ENCODE measurements at regions not wholly inside any gene's neighbourhood (a gene's known extent, or its start where the extent isn't known, plus 50 kb on each side); places are given as distances from the start of the nearest gene placed in this dataset.

DNA sequence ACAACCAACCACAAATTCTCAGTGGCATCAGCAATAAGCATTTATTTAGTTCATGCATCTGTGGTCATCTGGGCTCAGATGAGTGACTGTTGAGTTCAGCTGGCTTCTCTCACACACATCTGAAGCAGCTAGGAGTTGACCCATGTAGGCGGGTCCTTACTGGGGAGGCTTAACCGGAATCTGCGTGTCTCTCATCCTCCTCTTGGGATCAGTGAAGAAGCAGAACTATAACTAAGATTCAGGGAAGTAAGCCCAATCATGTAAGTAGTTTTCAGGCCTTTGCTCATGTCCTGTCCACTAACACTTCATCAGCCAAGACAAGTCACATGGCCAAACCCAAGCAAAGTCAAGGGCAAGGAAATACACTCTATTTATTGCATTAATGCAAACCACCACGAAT lies 236.2 kb downstream of the C11orf87 start:
- Histone ChIP-seq H3K27ac (no peak overlapping the region), H3K36me3 (no peaks in the 10 kb centered on the region), H3K27me3 (replicated peaks; ENCODE audit: insufficient read depth) (no peaks in the 10 kb centered on the region), H3K4me3 (no peak overlapping the region), H3K4me1 (replicated peaks) (no peaks in the 10 kb centered on the region), H3K9me3 (no peaks in the 10 kb centered on the region)
- 87% methylated on average over 4 of the region's 4 CpGs for WGBS
- no peak for DNase-seq (ENCODE audit: low spot score)
- intact Hi-C loops (cut with DNase I) = no loop called here
- TF ChIP-seq POLR2A (IDR thresholded peaks at IDR 0.05) = no peak
- no peak for TF ChIP-seq POLR2AphosphoS5 (IDR thresholded peaks at IDR 0.05)
- TF ChIP-seq, protein P1, sequence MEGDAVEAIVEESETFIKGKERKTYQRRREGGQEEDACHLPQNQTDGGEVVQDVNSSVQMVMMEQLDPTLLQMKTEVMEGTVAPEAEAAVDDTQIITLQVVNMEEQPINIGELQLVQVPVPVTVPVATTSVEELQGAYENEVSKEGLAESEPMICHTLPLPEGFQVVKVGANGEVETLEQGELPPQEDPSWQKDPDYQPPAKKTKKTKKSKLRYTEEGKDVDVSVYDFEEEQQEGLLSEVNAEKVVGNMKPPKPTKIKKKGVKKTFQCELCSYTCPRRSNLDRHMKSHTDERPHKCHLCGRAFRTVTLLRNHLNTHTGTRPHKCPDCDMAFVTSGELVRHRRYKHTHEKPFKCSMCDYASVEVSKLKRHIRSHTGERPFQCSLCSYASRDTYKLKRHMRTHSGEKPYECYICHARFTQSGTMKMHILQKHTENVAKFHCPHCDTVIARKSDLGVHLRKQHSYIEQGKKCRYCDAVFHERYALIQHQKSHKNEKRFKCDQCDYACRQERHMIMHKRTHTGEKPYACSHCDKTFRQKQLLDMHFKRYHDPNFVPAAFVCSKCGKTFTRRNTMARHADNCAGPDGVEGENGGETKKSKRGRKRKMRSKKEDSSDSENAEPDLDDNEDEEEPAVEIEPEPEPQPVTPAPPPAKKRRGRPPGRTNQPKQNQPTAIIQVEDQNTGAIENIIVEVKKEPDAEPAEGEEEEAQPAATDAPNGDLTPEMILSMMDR (IDR thresholded peaks at IDR 0.05) = no peak

DNA sequence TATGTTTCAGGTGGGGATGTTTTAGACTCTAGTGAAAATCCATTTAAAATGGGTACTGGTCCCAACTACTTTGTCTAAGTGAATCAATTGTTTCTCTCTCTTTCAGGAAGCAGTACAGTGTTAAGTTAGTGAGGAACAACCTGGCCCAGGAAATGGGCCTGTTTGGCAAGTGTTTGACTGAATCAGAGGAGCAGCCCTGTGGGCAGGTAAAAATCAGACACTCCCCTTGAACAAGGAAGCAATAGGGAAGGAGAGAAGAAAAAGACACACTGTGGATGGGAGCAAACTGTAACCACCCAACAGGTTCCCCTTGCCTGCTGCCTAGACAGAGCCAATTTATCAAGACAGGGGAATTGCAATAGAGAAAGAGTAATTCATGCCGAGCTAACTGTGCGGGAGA lies 245.7 kb downstream of the C11orf87 start:
- Histone ChIP-seq H3K27me3 (replicated peaks; ENCODE audit: insufficient read depth) (no peaks in the 10 kb centered on the region), H3K4me3 (no peak overlapping the region), H3K36me3 (no peaks in the 10 kb centered on the region), H3K27ac (no peak overlapping the region), H3K4me1 (replicated peaks) (no peaks in the 10 kb centered on the region), H3K9me3 (no peaks in the 10 kb centered on the region)
- intact Hi-C loops (cut with DNase I) = no loop called here
- 96% methylated on average over 2 of the region's 2 CpGs for WGBS
- DNase-seq (ENCODE audit: low spot score) = no peak
- TF ChIP-seq, protein P1 (IDR thresholded peaks at IDR 0.05) = no peak
- TF ChIP-seq POLR2A (IDR thresholded peaks at IDR 0.05) (no peak), POLR2AphosphoS5 (IDR thresholded peaks at IDR 0.05) (no peak)

DNA sequence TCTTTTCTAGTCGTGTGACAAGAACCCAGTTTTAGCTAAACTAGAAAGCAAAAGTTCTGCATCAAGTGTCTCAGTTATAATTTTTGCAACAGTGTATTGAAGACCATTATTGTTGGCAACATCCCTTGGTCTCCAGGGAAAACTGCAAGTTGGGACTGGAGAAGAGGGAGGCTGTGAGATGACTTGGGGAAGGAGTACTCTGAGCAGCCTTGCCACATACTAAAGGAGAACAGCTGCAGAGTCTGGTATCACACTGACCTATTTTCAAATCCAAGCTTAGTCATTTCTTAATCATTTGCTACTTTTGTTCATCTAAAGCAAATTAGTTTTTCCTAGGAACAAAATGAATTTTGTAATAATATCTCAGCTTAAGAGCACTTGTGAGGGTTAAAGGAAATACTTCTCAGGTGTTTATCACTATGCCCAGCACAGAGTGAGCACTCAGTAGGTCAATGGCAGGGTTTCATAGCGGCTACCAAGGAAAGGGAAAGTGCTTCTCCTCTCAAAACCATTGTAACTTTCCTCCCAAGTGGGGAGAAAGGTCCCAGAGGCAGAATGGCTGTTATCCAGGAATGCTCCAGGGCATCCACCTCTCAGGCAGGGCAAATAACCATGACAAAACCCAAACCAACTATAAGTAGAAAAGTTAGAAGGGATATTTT lies 247.1 kb downstream of the C11orf87 start:
- DNase-seq (ENCODE audit: low spot score) = no peak
- no peak overlapping the region for H3K27ac ChIP-seq
- no peaks in the 10 kb centered on the region for H3K9me3 ChIP-seq
- TF ChIP-seq POLR2AphosphoS5 (IDR thresholded peaks at IDR 0.05) (no peak), POLR2A (IDR thresholded peaks at IDR 0.05) (no peak)
- TF ChIP-seq, protein P1 (IDR thresholded peaks at IDR 0.05) = no peak
- no peaks in the 10 kb centered on the region for H3K36me3 ChIP-seq
- H3K27me3 ChIP-seq (replicated peaks; ENCODE audit: insufficient read depth) = no peaks in the 10 kb centered on the region
- no peaks in the 10 kb centered on the region for H3K4me1 ChIP-seq (replicated peaks)
- WGBS = 49% methylated on average over 2 of the region's 2 CpGs
- H3K4me3 ChIP-seq = no peak overlapping the region
- intact Hi-C loops (cut with DNase I) = no loop called here

DNA sequence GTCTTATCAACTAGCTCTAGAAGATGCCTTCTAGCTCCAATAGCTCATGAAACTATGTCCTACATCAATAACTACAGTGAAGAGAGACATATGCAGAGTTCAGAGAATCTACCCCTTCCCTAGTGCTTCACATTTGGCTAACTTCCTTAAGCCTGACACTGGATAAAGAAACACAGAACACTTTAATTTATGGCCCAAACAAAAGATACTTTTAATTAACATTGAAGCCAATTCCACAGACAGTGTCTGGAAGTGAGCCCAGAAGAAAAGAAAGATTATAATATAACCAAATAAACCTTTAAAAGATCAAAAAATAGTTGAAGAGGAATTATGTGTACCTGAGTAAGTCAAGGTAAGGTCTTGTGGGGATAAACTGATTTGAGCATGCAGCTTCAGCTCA lies 255.2 kb downstream of the C11orf87 start:
- no peaks in the 10 kb centered on the region for H3K9me3 ChIP-seq
- no peak overlapping the region for H3K4me3 ChIP-seq
- no peak for DNase-seq (ENCODE audit: low spot score)
- intact Hi-C loops (cut with DNase I) = no loop called here
- H3K36me3 ChIP-seq = no peaks in the 10 kb centered on the region
- TF ChIP-seq, protein P1 (IDR thresholded peaks at IDR 0.05) = no peak
- no peak for TF ChIP-seq POLR2AphosphoS5 (IDR thresholded peaks at IDR 0.05)
- no peak for TF ChIP-seq POLR2A (IDR thresholded peaks at IDR 0.05)
- H3K27ac ChIP-seq = no peak overlapping the region
- no peaks in the 10 kb centered on the region for H3K27me3 ChIP-seq (replicated peaks; ENCODE audit: insufficient read depth)
- no peaks in the 10 kb centered on the region for H3K4me1 ChIP-seq (replicated peaks)

DNA sequence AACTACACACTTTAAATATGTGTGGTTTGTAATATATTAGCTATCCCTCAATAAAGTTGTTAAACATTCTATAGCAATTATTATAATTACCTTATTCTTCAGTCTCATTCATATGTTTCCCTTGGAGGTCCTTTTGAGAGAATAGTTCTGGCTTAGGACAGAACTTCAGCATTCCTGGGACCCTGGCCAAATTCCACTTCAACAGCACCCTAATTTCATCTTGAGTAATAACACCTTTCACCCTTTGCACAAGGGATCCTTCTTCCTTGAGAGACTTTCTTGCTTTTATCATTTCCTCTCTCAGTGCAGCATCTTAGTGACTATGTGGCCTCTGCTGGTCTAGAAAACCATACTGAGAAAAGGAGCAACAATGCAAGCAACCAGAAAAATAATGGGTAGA lies 255.9 kb downstream of the C11orf87 start:
- no peaks in the 10 kb centered on the region for H3K36me3 ChIP-seq
- H3K4me3 ChIP-seq = no peak overlapping the region
- intact Hi-C loops (cut with DNase I) = no loop called here
- TF ChIP-seq POLR2AphosphoS5 (IDR thresholded peaks at IDR 0.05) = no peak
- TF ChIP-seq POLR2A (IDR thresholded peaks at IDR 0.05) = no peak
- TF ChIP-seq, protein P1 (IDR thresholded peaks at IDR 0.05) = no peak
- no peaks in the 10 kb centered on the region for H3K27me3 ChIP-seq (replicated peaks; ENCODE audit: insufficient read depth)
- no peaks in the 10 kb centered on the region for H3K9me3 ChIP-seq
- DNase-seq (ENCODE audit: low spot score) = no peak
- no peaks in the 10 kb centered on the region for H3K4me1 ChIP-seq (replicated peaks)
- H3K27ac ChIP-seq = no peak overlapping the region

Data from prostate gland (tissue), 2 donors.